ENCODE measurements at regions not wholly inside any gene's neighbourhood (a gene's known extent, or its start where the extent isn't known, plus 50 kb on each side); places are given as distances from the start of the nearest gene placed in this dataset.

DNA sequence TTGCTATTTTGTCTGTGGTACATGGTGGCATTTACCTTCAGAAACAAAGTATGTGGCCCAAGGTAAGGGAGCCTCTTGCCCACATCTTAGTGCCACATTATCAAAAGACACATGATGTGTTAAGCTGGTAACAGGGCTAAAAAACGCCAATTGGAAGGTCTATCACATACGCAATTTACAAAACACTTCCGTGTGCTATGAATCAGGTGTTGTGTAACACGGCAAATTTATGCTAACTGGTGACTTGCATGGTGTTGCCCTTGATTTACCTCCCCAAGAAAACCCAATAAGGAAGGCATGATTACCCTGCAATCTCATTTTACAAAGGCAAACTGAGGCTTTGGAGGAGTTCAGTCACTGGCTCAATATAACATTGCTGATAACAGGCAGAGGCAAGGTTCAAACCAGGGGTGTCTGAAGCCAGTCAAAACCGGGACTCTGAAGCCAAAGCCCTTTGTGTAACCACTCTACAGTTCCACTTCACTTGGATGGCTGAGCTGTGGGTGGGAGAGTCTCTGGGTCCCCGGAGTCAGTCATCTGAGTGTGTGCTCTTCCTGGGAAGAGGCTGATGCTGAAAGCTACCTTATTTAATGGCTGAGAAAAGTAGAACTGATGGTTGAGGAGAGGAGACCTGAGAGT, 103.9 kb upstream of the BCL6 start:
- H3K36me3 ChIP-seq, result no peaks in the 10 kb centered on the region
- DNase-seq, result no peak
- TF ChIP-seq, protein P1, sequence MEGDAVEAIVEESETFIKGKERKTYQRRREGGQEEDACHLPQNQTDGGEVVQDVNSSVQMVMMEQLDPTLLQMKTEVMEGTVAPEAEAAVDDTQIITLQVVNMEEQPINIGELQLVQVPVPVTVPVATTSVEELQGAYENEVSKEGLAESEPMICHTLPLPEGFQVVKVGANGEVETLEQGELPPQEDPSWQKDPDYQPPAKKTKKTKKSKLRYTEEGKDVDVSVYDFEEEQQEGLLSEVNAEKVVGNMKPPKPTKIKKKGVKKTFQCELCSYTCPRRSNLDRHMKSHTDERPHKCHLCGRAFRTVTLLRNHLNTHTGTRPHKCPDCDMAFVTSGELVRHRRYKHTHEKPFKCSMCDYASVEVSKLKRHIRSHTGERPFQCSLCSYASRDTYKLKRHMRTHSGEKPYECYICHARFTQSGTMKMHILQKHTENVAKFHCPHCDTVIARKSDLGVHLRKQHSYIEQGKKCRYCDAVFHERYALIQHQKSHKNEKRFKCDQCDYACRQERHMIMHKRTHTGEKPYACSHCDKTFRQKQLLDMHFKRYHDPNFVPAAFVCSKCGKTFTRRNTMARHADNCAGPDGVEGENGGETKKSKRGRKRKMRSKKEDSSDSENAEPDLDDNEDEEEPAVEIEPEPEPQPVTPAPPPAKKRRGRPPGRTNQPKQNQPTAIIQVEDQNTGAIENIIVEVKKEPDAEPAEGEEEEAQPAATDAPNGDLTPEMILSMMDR (IDR thresholded peaks at IDR 0.05; ENCODE audit: borderline replicate concordance), result no peak
- H3K27ac ChIP-seq (replicated peaks), result no peak overlapping the region
- H3K4me3 ChIP-seq, result no peak overlapping the region
- no peaks in the 10 kb centered on the region for H3K4me1 ChIP-seq
- H3K9me3 ChIP-seq (replicated peaks), result no peaks in the 10 kb centered on the region
- H3K27me3 ChIP-seq (ENCODE audit: low read depth), result no peaks in the 10 kb centered on the region
- intact Hi-C loops (cut with micrococcal nuclease), result no loop called here

DNA sequence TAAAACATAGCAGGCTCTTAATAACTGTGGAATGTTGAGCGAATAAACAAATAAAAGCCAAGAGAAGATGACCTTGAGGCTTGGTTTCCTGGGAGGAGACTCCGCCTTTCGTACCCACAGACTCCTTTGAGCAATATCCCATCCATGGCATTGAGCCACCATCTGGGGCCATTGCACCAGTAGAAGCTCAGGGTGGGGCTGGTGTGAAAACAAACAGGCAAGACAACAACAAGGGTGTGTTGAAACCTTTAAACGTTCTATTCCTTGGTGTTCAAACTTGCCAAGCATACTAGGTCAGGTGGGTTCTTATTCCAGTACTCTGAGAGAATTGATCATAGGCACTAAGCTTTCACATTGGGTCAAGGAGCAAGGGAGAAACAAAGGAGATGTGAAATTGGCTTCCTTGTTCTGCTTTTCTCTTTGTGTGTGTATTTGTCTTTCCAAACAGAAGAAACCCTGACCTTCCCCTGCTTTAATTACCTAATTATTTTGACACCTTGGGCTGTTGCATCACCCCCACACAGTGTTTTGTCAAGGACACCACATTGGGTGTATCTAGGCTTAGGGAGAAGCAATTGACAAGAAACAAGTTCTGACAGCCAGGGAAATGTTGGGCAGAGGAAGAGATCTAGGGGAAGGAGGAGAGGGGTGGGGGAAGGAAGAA, 105.1 kb upstream of the BCL6 start:
- Histone ChIP-seq H3K27me3 (ENCODE audit: low read depth) (no peaks in the 10 kb centered on the region), H3K9me3 (replicated peaks) (no peaks in the 10 kb centered on the region), H3K36me3 (no peaks in the 10 kb centered on the region), H3K27ac (replicated peaks) (no peak overlapping the region), H3K4me1 (peaks cover 4% of the 10 kb centered on the region), H3K4me3 (no peak overlapping the region)
- TF ChIP-seq, protein P1 (IDR thresholded peaks at IDR 0.05; ENCODE audit: borderline replicate concordance), result no peak
- intact Hi-C loops (cut with micrococcal nuclease), result no loop called here
- no peak for DNase-seq

DNA sequence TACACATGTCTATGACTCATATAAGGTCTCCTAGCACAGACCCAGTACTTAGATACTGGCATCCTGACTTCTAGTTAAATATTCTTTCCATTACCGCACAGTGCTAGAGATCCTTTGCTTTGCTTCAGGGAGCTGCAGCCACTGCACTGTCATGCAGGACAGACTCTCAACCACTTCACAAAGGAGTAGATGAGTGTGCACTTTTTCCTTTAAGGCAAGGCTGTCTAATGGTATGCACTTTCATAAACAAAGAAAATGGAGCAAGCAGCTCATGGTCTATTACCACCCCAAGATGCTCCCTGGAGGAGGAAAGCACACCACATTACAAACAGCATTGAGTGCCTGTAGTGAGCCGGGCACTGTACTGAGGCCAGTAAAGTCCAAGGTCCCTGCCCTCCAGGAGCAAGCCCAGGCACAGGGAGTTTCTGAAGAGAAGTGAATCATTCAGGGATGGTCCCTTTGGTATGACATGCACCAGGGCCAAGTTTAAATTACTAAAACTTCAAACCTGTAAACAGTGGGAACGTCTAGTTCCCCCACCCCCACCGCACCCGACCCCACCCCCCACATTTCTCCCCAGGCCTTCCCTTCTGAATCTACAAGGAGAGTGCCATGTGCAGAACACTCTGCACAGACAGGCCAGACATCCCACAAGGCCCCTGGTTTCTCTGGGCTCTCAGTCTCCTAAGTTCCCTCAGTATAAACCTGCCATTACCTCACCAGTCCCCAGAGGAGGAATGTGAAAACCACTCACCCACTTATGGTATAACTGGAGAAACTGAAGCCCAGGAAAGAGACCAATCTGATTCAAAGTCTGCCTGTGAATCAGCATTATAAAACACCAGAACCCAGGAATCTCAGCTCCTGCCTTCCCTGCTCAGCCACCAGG, 107.8 kb upstream of the BCL6 start:
- Histone ChIP-seq H3K4me1 (peaks cover 4% of the 10 kb centered on the region), H3K27me3 (ENCODE audit: low read depth) (no peaks in the 10 kb centered on the region), H3K9me3 (replicated peaks) (no peaks in the 10 kb centered on the region), H3K36me3 (no peaks in the 10 kb centered on the region), H3K27ac (replicated peaks) (no peak overlapping the region), H3K4me3 (no peak overlapping the region)
- no peak for DNase-seq
- TF ChIP-seq, protein P1 (IDR thresholded peaks at IDR 0.05; ENCODE audit: borderline replicate concordance), result no peak
- intact Hi-C loops (cut with micrococcal nuclease), result no loop called here

DNA sequence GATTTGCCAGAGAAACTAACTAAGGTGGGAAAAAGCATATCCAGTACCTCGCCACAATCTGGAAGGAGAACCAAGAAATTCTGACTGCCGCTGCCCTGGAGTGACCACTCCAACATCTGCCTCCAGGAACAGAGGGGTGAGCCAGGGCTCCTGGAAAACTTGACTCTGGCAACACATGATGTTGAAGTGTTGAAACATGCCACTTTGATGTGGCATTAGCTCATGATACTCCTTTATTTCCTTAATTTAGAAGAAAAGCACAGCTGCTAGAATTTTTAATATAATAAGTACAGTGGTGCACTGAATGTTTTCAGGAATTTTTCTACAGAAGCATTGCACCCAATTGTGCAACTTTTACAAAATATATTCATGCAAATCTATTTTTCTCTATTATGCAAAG, 109.9 kb upstream of the BCL6 start:
- TF ChIP-seq, protein P1 (IDR thresholded peaks at IDR 0.05; ENCODE audit: borderline replicate concordance), result no peak
- Histone ChIP-seq H3K27ac (replicated peaks) (no peak overlapping the region), H3K27me3 (ENCODE audit: low read depth) (no peaks in the 10 kb centered on the region), H3K4me1 (peaks cover 9% of the 10 kb centered on the region), H3K36me3 (no peaks in the 10 kb centered on the region), H3K4me3 (no peak overlapping the region), H3K9me3 (replicated peaks) (no peaks in the 10 kb centered on the region)
- DNase-seq, result no peak
- intact Hi-C loops (cut with micrococcal nuclease), result no loop called here

DNA sequence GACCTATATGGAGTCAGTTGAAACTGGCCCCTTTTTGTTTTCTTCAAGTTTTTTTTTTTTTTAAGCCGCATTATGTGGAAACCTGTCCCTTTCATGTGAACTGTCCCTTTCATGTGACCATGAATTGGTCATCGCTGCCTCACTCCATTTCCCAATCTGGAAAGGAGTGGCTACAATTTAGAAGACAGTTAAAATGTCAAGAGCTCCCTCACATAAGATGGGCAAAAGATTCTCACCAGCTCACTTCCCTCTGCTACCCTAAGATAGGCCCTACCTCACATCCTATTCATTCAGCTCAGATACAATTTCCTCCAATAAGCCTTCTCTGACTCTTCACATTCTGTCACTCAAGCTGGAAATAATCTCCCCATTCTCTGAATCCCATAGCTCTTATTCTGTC, 111.3 kb upstream of the BCL6 start:
- TF ChIP-seq, protein P1 (IDR thresholded peaks at IDR 0.05; ENCODE audit: borderline replicate concordance), result no peak
- Histone ChIP-seq H3K27me3 (ENCODE audit: low read depth) (no peaks in the 10 kb centered on the region), H3K9me3 (replicated peaks) (peaks cover 12% of the 10 kb centered on the region), H3K4me3 (no peak overlapping the region), H3K4me1 (peaks cover 9% of the 10 kb centered on the region), H3K27ac (replicated peaks) (no peak overlapping the region), H3K36me3 (no peaks in the 10 kb centered on the region)
- DNase-seq, result no peak
- intact Hi-C loops (cut with micrococcal nuclease), result no loop called here

All from left ventricle myocardium inferior (tissue), 1 donor.